Transverse colon (tissue), 4 donors: ENCODE measurements at regions not wholly inside any gene's neighbourhood (a gene's known extent, or its start where the extent isn't known, plus 50 kb on each side); places are given as distances from the start of the nearest gene placed in this dataset.

ENCODE experiments used
- DNase-seq: peaks from one replicate; pipeline ENCODE4 v3.0.0-alpha.2; 2019
- H3K27ac ChIP-seq, 4 donors: fragments of 200-600 bp; sonication (generic); 2 replicates each; pipeline ENCODE4 v1.5.1; 2016 to 2018; ENCODE audit warnings: inconsistent platforms in 4 of 4
- H3K27me3 ChIP-seq: fragments of 200-600 bp; sonication (generic); 2 replicates; pipeline ENCODE4 v1.5.1; 2017; ENCODE audit warnings: inconsistent platforms
- H3K36me3 ChIP-seq, 4 donors: fragments of 200-600 bp; sonication (generic); 2 replicates each; pipeline ENCODE4 v1.5.1; 2017 to 2019; ENCODE audit warnings: inconsistent platforms in 4 of 4
- H3K4me1 ChIP-seq, 4 donors: fragments of 200-600 bp; sonication (generic); 2 replicates each; pipeline ENCODE4 v1.5.1; 2017 to 2020; ENCODE audit warnings: inconsistent platforms in 4 of 4
- H3K4me3 ChIP-seq, 4 donors: fragments of 200-600 bp; sonication (generic); 1 replicate in 1 of 4; 2 replicates in 3 of 4; pipeline versions ENCODE4 v1.5.1 to v1.6.1; 2017 to 2019; ENCODE audit warnings: inconsistent platforms in 4 of 4
- H3K9me3 ChIP-seq, 2 donors: fragments of 200-600 bp; sonication (generic); 2 replicates each; pipeline ENCODE4 v1.5.1; 2017 to 2019; ENCODE audit warnings: inconsistent platforms in 2 of 2
- CTCF ChIP-seq, 5 experiments: fragments of 200-600 bp in 3 of 5; fragments of 450-650 bp in 2 of 5; sonication (generic) in 3 of 5; IDR thresholded peaks; 1 replicate in 2 of 5; 2 replicates in 3 of 5; pipeline ENCODE4 v1.5.1; 2016 to 2017; ENCODE audit warnings: antibody characterized with exemption in 5 of 5, inconsistent platforms in 3 of 5, mild to moderate bottlenecking in 2 of 5, moderate library complexity in 1 of 5
- EP300 ChIP-seq: sonication (generic); formaldehyde crosslinking; IDR thresholded peaks from one replicate; pipeline ENCODE4 v1.6.1; 2017; ENCODE audit warnings: antibody characterized with exemption, low read depth
- POLR2A ChIP-seq: fragments of 450-650 bp; IDR thresholded peaks from one replicate; pipeline ENCODE4 v1.6.1; 2016; ENCODE audit warnings: antibody characterized with exemption, mild to moderate bottlenecking, moderate library complexity
- POLR2AphosphoS5 ChIP-seq, 3 donors: sonication (generic); formaldehyde crosslinking; IDR thresholded peaks; one replicate each; pipeline ENCODE4 v1.6.1; 2016; ENCODE audit warnings: antibody characterized with exemption in 3 of 3
- WGBS, 2 donors: methylation state at CpG; one replicate each; pipeline ENCODE4 v1.1.5; 2018; ENCODE audit warnings: low coverage in 1 of 2; 5-methylcytosine and 5-hydroxymethylcytosine counted together
- in situ Hi-C, 4 donors: fragments of 200-750 bp; cut with MboI; loops; one replicate each; pipeline versions ENCODE4 v1.15.0 to v1.15.1; 2017; ENCODE audit warnings: low sequenced_read_pairs in 3 of 4, low pct_ligation_motif_present in 1 of 4, low pct_unique_long_range_greater_than_20kb in 1 of 4
- intact Hi-C: fragments of 100-400 bp; cut with DNase I; formaldehyde crosslinking; loops from one replicate; pipeline ENCODE4 v1.15.1; 2023; ENCODE audit warnings: low total_unique reads

GRCh38 chr7:155963356-155963755 lies 151.1 kb upstream of the SHH start:
- peaks cover 0 to 6% (median 0%) of the 10 kb centered on the region in 4 donors for H3K4me1 ChIP-seq
- H3K27ac ChIP-seq: no peak overlapping the region
- no peak for TF ChIP-seq EP300
- no peak for TF ChIP-seq POLR2AphosphoS5 (IDR thresholded peaks at IDR 0.05)
- no peak for TF ChIP-seq CTCF (IDR thresholded peaks at IDR 0.05)
- no peak for TF ChIP-seq POLR2A
- no peaks in the 10 kb centered on the region for H3K27me3 ChIP-seq
- H3K4me3 ChIP-seq: no peak overlapping the region
- WGBS, 2 donors: 96% methylated on average over 8 of the region's 8 CpGs; no CpG with 5 or more reads in 1 of the 2 donors
- H3K36me3 ChIP-seq: no peaks in the 10 kb centered on the region
- no peaks in the 10 kb centered on the region for H3K9me3 ChIP-seq
- in situ Hi-C loops: no loop called here
- no peak for DNase-seq
- intact Hi-C loops: no loop called here

DNA sequence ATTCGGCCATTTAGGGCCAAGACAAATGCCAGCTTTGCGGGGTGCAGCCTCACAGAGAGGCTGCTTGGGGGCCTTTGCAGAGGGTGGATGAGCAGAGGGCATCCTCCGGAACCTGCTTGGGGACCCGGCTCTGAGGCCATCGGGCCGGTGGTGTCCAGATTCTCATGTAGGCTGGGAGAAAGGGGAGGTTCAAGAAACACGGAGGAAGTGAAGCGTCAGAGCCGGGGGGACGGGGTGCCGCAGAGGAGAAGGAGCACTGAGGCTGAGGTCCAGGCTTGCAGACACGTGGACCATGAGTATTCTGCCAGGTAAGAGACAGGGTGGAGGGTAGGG lies 150.7 kb upstream of the SHH start:
- DNase-seq: no peak
- intact Hi-C loops (no loop called here), in situ Hi-C loops (no loop called here)
- Histone ChIP-seq H3K9me3 (no peaks in the 10 kb centered on the region), H3K4me1 (peaks cover 0 to 6% (median 0%) of the 10 kb centered on the region in 4 donors), H3K27ac (no peak overlapping the region), H3K36me3 (no peaks in the 10 kb centered on the region), H3K27me3 (no peaks in the 10 kb centered on the region), H3K4me3 (no peak overlapping the region)
- TF ChIP-seq POLR2AphosphoS5 (IDR thresholded peaks at IDR 0.05): no peak
- WGBS, 2 donors: 80 to 88% methylated on average over 1 to 12 of the region's 12 CpGs

DNA sequence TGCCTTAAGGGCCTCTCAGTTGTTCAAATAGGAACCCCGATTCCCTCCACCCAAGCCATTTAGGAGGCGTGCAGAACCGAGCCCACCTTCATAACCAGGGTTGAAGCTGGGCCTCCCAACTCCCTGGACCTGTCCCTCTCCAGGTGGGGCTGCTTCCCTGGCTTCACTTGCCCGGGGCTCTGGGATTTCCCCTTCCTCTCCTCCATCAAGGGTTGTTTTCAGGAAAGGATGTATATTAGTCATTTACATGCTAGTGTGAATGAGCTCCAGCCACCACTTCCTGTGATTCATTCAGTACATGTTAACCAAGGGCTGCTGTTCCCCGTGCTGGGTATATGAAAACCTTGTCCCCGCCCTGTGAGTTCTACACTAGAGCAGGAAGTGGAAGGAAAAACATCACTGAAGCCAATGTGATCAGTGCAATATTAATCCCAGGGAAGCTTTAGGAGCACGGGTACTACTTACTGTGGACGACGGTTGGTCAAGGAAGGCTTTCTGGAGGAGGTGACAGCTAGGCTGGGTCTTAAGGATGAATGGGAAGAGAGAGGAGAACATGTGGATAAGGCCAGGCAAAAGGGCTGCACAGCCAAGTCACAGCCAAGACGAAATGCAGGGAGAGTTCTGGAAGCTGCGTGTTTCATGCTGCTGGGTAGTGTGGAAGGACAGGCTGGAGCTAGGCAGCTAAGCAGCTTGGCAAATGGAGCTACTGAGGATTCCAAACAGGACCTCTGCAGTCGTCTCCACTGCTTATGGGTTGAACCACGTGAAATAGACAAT lies 150.1 kb upstream of the SHH start:
- Histone ChIP-seq H3K27me3 (no peaks in the 10 kb centered on the region), H3K27ac (peak overlapping the region in 1 of 4 donors; percentile 3), H3K4me3 (peak overlapping the region in 1 of 4 donors; percentile 5), H3K36me3 (no peaks in the 10 kb centered on the region), H3K9me3 (no peaks in the 10 kb centered on the region), H3K4me1 (peaks cover 0 to 6% (median 0%) of the 10 kb centered on the region in 4 donors)
- intact Hi-C loops (no loop called here), in situ Hi-C loops (no loop called here)
- 69 to 92% methylated on average over 6 to 13 of the region's 13 CpGs for WGBS, 2 donors
- no peak for DNase-seq
- TF ChIP-seq CTCF (IDR thresholded peaks at IDR 0.05) (no peak), POLR2AphosphoS5 (IDR thresholded peaks at IDR 0.05) (no peak), POLR2A (no peak), EP300 (no peak)

DNA sequence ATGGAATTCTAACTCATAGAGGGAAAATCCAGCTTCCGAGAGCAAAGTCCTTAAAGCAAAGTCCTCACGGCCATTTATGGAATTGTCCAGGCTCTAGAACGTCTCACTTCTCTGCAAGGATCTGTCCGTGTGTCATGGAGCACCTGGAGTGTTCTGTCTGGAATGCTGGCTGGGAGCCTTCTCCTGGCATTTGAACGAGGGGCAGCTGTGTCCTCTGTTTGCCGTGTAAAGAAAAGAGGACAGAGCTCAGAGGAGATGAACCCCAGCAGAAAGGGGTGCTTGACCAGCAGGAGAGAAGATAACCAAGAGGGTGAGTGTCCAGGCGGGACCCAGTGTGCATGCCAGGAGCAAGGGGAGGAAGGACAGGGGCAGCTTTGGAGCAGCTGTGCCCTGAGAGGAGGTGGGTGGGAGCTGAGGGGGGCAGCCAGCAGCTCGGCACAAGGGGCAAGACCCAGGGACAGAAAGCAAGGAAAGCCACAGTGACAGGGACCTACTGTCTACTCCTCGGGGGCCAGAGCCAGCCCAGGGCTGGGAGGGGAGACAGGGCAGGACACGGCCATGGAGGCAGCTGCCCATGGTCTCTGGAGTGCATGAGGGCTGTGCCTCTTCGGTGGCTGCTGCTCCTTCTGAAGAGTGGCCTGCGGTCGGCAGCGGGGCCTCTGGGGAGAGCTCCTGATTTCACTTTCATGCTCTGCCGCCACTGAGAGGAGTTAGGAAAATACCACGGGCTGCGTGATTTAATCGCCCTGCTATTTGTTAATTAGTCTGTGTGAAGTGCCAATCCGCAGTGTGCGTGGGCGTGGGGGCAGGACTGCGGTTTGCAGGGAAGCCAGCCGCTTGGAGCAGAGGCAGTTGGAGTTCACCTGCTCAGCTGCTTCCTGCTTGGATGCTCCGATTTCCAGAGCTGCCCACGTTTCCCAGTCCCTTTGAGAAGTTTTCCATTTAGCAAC lies 149.3 kb upstream of the SHH start:
- intact Hi-C loops: no loop called here
- Histone ChIP-seq H3K4me1 (peaks cover 0 to 6% (median 0%) of the 10 kb centered on the region in 4 donors), H3K9me3 (no peaks in the 10 kb centered on the region), H3K27ac (peak overlapping the region in 1 of 4 donors; percentile 3), H3K36me3 (no peaks in the 10 kb centered on the region), H3K27me3 (no peaks in the 10 kb centered on the region), H3K4me3 (peak overlapping the region in 1 of 4 donors; percentile 5)
- TF ChIP-seq POLR2AphosphoS5 (IDR thresholded peaks at IDR 0.05): peak in 1 of 3 donors; percentile 46
- peak; percentile 32 for TF ChIP-seq POLR2A
- no peak for TF ChIP-seq EP300
- WGBS, 2 donors: 66 to 74% methylated on average over 6 to 25 of the region's 25 CpGs
- no peak for DNase-seq
- in situ Hi-C loops: no loop called here

DNA sequence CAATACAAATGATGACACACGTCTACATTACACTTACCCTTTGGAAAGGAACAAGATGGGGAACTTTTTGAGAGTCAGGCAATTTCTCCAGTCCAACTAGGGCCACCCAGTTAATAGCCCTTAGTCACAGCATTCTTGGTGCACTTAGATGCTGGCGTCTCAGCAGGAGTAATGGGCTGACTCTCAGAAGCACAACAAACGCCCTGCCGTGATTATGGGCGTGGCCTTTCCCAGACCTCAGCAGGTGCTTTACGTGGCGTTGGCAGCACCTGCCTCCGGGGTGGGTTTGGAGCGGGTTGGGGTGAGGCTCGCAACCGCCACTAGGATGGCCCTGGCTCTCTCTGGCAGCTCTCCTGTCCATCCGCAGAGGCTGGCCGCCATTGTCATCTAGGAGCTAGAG lies 147.6 kb upstream of the SHH start:
- peaks cover 0 to 6% (median 0%) of the 10 kb centered on the region in 4 donors for H3K4me1 ChIP-seq
- in situ Hi-C loops (no loop called here), intact Hi-C loops (no loop called here)
- H3K36me3 ChIP-seq: no peaks in the 10 kb centered on the region
- 56 to 100% methylated on average over 1 to 13 of the region's 13 CpGs for WGBS, 2 donors
- DNase-seq: peak; percentile 69
- TF ChIP-seq POLR2AphosphoS5 (IDR thresholded peaks at IDR 0.05) (peak in 1 of 3 donors; percentile 34), POLR2A (no peak), EP300 (no peak), CTCF (IDR thresholded peaks at IDR 0.05) (no peak)
- H3K4me3 ChIP-seq: no peak overlapping the region
- H3K27me3 ChIP-seq: no peaks in the 10 kb centered on the region
- peak overlapping the region in 2 of 4 donors; percentile 46 to 51 for H3K27ac ChIP-seq
- no peaks in the 10 kb centered on the region for H3K9me3 ChIP-seq
